ENCODE measurements at regions not wholly inside any gene's neighbourhood (a gene's known extent, or its start where the extent isn't known, plus 50 kb on each side); places are given as distances from the start of the nearest gene placed in this dataset.
"Not testable (repeated sequence)": the region's sequence is repeated elsewhere in the genome, so short reads cannot be mapped to it uniquely, and the experiment has no call there.

DNA sequence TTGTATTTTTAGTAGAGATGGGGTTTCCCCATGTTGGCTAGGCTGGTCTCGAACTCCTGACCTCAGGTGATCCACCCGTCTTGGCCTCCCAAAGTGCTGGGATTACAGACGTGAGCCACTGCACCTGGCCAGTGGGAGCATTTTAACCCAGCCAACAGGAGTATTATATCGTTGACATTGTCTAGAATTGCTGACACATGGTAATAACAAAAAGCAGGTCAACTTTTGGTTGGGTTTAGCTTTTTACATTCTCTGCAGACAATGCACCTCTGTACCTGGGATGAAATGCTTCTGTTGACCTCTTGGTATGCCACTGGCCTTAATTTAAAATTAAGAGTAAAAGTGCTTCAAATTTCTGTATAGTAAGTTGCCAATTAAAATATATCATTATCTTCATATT lies 245.6 kb downstream of the TTC6 start:
- H3K9me3 Mint-ChIP-seq; H3K27me3 Mint-ChIP-seq; H3K4me1 Mint-ChIP-seq (ENCODE audit: low read depth); H3K4me3 Mint-ChIP-seq; intact Hi-C loops (cut with micrococcal nuclease); POLR2A ChIA-PET; H3K36me3 Mint-ChIP-seq; DNase-seq; CTCF ChIA-PET; H3K27ac Mint-ChIP-seq: not testable (repeated sequence)

DNA sequence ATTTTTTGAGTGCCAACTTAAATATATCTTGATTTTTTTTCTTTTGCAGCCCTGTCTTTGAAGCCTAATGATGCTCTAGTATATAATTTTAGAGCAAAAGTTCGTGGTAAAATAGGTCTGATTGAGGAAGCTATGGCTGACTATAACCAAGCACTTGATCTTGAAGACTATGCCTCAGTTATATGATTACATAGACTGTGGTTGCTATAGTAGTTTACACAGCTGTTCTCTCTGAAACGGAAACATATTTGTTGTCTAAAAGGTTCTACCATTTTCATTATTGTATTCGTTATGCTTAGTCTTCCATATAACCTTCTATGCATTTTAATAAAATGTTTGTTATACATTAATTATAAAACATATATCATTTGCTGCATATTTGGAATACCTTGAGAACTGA lies 246.7 kb downstream of the TTC6 start:
- CTCF ChIA-PET, result no interaction called here
- H3K4me1 Mint-ChIP-seq (ENCODE audit: low read depth), result no peaks in the 10 kb centered on the region
- H3K4me3 Mint-ChIP-seq, result no peak overlapping the region
- no peak for DNase-seq
- no peaks in the 10 kb centered on the region for H3K9me3 Mint-ChIP-seq
- H3K36me3 Mint-ChIP-seq, result no peaks in the 10 kb centered on the region
- H3K27me3 Mint-ChIP-seq, result peaks cover 5% of the 10 kb centered on the region
- no peak overlapping the region for H3K27ac Mint-ChIP-seq
- POLR2A ChIA-PET, result no interaction called here
- intact Hi-C loops (cut with micrococcal nuclease), result no loop called here

DNA sequence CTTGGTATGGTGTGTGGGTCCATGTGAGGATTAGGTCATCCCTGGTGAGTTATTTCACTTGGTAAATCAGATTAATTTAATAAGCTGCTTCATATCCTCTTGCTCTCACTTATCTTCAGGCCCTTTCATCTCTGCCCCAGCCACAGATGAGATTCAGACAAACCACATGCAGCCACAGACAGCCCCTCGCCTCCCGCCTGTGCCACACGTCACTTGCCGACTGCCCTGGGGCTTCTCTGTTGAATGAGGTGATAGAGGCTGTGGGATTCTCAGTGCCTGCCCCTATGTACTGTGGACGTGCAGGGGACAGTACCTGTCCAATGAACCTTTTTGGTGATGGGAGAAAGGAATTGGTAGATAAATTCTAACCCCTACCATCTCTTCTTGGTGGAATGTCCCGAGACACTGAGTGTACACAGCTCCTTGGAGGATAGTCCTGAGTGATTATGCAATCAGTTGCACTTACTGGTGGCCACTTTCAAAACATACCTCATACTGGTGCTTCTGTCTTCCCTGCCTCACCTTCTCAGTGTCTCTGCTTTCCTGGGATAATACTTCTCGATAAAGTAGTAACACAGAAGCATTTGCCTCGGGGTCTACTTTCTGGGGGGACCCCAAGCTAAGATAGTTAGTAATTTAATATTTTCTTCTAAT lies 248.7 kb downstream of the TTC6 start:
- Mint-ChIP-seq H3K4me1 (ENCODE audit: low read depth) (no peaks in the 10 kb centered on the region), H3K4me3 (no peak overlapping the region), H3K27me3 (peaks cover 8% of the 10 kb centered on the region), H3K9me3 (no peaks in the 10 kb centered on the region), H3K27ac (no peak overlapping the region), H3K36me3 (no peaks in the 10 kb centered on the region)
- intact Hi-C loops (cut with micrococcal nuclease), result no loop called here
- ChIA-PET CTCF (no interaction called here), POLR2A (no interaction called here)
- no peak for DNase-seq

DNA sequence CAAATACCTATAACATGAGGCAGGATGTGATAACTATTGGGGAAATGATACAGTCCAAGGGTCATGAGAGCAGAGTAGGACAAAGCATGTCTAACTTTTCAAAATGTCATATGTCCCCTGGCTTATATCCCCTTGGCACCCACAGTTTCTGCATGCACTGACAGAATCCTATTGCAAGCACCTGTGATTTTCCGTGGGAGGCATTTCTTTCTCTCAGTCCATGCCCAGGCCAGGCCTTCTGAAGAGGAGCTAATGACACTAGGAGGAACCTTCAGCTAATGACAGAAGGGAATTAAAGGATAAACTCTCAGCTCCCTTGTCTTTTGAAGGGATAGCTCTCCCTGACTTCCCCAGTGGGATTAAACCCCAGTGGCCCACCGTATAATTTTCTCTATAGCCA lies 249.2 kb downstream of the TTC6 start:
- no peak overlapping the region for H3K4me3 Mint-ChIP-seq
- H3K27me3 Mint-ChIP-seq, result peaks cover 8% of the 10 kb centered on the region
- ChIA-PET POLR2A (no interaction called here), CTCF (no interaction called here)
- intact Hi-C loops (cut with micrococcal nuclease), result no loop called here
- H3K36me3 Mint-ChIP-seq, result no peaks in the 10 kb centered on the region
- DNase-seq, result no peak
- H3K4me1 Mint-ChIP-seq (ENCODE audit: low read depth), result no peaks in the 10 kb centered on the region
- no peak overlapping the region for H3K27ac Mint-ChIP-seq
- H3K9me3 Mint-ChIP-seq, result no peaks in the 10 kb centered on the region

DNA sequence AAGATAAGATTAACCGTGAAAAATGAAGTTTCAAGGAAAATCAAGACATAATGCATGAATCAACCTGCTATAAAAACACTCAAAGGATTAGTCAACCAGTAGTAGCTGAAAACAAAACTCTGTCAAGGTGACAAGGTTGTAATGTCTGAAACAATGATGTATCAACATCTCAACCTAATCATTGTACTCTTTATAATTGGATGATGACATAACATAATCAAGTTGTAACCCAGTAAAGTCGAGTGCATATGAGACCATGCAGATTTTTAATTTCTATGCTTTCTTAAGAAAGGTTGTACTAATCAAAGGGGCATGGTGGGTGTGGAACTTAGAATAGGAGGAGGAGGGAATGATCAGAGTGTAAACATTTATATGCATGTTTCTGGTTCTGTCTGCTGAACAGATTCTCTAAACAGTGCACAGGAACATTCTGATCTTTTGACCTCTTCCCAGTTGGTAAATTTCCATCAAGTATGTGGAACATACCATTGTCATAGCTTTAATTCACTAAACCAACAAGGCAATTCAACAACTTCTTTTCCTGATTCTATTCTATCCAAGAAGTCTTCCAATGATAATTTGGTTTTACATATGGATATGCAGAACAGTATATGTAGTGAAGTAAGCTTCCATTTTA lies 253.7 kb downstream of the TTC6 start:
- H3K36me3 Mint-ChIP-seq, result no peaks in the 10 kb centered on the region
- POLR2A ChIA-PET, result no interaction called here
- H3K9me3 Mint-ChIP-seq, result no peaks in the 10 kb centered on the region
- H3K4me1 Mint-ChIP-seq (ENCODE audit: low read depth), result no peaks in the 10 kb centered on the region
- H3K4me3 Mint-ChIP-seq, result no peak overlapping the region
- CTCF ChIA-PET, result interaction anchor here (1.7 kb wide), 1 partner anchor 25 kb away, joined by 5 read pairs; no protein-coding TSS in a partner anchor
- H3K27ac Mint-ChIP-seq, result no peak overlapping the region
- no peak for DNase-seq
- H3K27me3 Mint-ChIP-seq, result peaks cover 8% of the 10 kb centered on the region
- intact Hi-C loops (cut with micrococcal nuclease), result no loop called here

DNA sequence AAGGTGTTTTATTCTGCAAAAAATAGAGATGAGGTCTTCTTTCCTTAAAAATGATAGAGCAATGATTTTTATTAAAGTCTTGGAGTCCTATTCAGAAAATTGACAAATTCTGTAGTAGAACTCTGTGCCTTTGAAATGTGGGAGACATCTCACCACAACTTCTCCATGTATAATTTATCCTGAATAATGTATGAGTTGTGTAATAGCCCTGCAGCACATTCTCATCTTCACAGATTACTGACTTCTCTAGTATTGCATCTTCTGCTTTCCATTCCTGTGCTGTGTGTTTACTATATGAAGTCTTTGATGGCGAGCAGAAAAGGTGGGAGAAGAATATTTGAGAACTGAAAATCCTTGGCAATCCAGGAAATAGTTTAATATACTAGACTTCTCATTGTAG lies 255.6 kb downstream of the TTC6 start:
- ChIA-PET CTCF (no interaction called here), POLR2A (no interaction called here)
- no peaks in the 10 kb centered on the region for H3K9me3 Mint-ChIP-seq
- peaks cover 4% of the 10 kb centered on the region for H3K27me3 Mint-ChIP-seq
- H3K27ac Mint-ChIP-seq, result no peak overlapping the region
- intact Hi-C loops (cut with micrococcal nuclease), result no loop called here
- no peaks in the 10 kb centered on the region for H3K4me1 Mint-ChIP-seq (ENCODE audit: low read depth)
- no peak overlapping the region for H3K4me3 Mint-ChIP-seq
- H3K36me3 Mint-ChIP-seq, result no peaks in the 10 kb centered on the region
- DNase-seq, result no peak

DNA sequence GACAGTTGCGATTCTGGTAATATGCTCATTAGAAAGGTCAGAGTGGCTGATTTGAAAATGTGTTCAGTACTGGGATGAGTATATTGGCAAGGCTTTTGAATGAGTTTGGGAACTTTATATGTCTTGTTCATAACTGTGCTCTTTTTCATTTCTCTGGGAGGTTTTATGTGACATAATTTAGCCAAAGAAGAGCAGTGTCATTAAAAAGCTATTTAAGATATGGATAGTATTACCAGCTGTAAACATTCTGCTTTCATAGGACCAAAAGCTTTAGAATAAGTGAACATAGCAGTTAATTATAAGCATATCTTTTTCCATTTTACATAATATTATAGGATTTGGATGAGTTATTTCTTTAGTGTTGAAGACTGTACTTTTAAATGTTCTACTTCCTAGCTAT lies 260.4 kb downstream of the TTC6 start:
- intact Hi-C loops (cut with micrococcal nuclease), result no loop called here
- ChIA-PET POLR2A (no interaction called here), CTCF (interaction anchor here (2.1 kb wide), 1 partner anchor 19 kb away, joined by 9 read pairs; no protein-coding TSS in a partner anchor)
- no peaks in the 10 kb centered on the region for H3K9me3 Mint-ChIP-seq
- H3K27ac Mint-ChIP-seq, result no peak overlapping the region
- DNase-seq, result no peak
- H3K27me3 Mint-ChIP-seq, result peaks cover 13% of the 10 kb centered on the region
- H3K4me3 Mint-ChIP-seq, result no peak overlapping the region
- H3K4me1 Mint-ChIP-seq (ENCODE audit: low read depth), result no peaks in the 10 kb centered on the region
- H3K36me3 Mint-ChIP-seq, result no peaks in the 10 kb centered on the region

DNA sequence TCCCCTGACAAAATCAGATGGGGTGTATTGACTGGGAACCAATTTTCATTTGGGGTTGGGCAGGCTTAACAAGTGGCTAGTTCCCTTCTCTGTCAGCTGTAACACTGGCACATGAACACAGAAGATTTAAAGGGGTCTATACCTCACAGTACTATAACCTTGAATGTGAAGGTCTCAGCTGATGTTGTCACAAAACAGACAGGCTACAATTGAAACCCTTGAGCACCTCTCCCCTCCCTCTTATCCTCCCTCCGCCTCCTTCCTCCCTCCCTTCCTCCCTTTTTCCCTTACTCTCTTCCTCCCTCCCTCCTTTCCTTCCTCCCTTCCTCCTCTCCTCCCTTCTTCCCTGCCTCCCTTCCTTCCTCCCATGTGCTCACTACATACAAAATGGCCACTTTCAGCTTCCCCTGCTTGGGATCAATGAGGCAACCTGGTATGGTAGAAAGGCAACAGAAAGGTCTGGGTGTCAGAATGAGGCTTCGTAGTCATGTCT lies 262.4 kb downstream of the TTC6 start:
- no peaks in the 10 kb centered on the region for H3K9me3 Mint-ChIP-seq
- CTCF ChIA-PET, result interaction anchor here (1.6 kb wide), 1 partner anchor 17 kb away, joined by 6 read pairs; no protein-coding TSS in a partner anchor
- H3K36me3 Mint-ChIP-seq, result no peaks in the 10 kb centered on the region
- POLR2A ChIA-PET, result no interaction called here
- no peak for DNase-seq
- peaks cover 15% of the 10 kb centered on the region for H3K27me3 Mint-ChIP-seq
- no peak overlapping the region for H3K4me3 Mint-ChIP-seq
- intact Hi-C loops (cut with micrococcal nuclease), result no loop called here
- H3K27ac Mint-ChIP-seq, result no peak overlapping the region
- H3K4me1 Mint-ChIP-seq (ENCODE audit: low read depth), result no peaks in the 10 kb centered on the region

DNA sequence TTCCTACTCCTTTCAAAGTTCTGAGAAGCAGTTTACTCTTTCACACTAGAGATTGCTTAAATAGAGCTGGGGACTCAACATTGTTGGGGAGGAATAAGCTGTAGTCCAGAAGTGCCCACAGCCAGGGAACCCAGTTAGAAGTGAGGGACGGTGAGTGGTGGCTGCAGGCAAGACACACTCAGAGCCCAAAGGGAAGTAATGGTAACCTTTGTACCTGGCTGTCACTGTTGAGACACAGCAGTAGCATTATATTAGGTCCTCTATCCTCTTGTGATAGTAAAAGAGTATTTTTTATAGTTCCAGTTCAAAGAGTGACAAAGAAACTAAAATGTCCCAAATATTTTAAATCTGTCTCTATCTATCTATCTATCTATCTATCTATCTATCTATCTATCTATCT lies 263.3 kb downstream of the TTC6 start:
- no peak for DNase-seq
- no peaks in the 10 kb centered on the region for H3K9me3 Mint-ChIP-seq
- H3K4me1 Mint-ChIP-seq (ENCODE audit: low read depth), result no peaks in the 10 kb centered on the region
- ChIA-PET POLR2A (no interaction called here), CTCF (interaction anchor here (1.6 kb wide), 1 partner anchor 16 kb away, joined by 6 read pairs; no protein-coding TSS in a partner anchor)
- intact Hi-C loops (cut with micrococcal nuclease), result no loop called here
- no peak overlapping the region for H3K4me3 Mint-ChIP-seq
- H3K27ac Mint-ChIP-seq, result no peak overlapping the region
- H3K27me3 Mint-ChIP-seq, result peaks cover 15% of the 10 kb centered on the region
- no peaks in the 10 kb centered on the region for H3K36me3 Mint-ChIP-seq

DNA sequence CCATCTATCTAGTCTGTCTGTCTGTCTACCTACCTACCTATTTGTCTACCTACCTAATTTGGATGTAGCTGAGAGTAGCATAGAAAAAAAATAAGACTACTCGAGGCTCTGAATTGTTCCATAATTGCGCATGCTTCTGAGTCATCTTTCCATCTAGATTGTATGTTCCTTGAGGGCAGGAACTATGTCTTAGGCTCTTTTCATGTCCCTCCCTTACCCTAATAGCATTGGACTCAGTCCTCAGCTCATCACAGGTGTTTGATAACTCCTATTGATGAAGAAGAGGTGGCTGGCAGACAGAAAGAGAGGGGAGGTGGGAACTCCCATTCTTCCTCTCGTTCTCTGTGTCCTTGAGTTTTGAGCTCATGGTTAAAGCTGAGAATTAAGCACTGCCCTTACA lies 263.7 kb downstream of the TTC6 start:
- POLR2A ChIA-PET, result no interaction called here
- Mint-ChIP-seq H3K9me3 (no peaks in the 10 kb centered on the region), H3K4me3 (no peak overlapping the region), H3K27me3 (peaks cover 15% of the 10 kb centered on the region), H3K36me3 (no peaks in the 10 kb centered on the region), H3K27ac (no peak overlapping the region), H3K4me1 (ENCODE audit: low read depth) (no peaks in the 10 kb centered on the region)
- intact Hi-C loops (cut with micrococcal nuclease), result no loop called here
- CTCF ChIA-PET, result interaction anchor here (1.6 kb wide), 1 partner anchor 16 kb away, joined by 6 read pairs; no protein-coding TSS in a partner anchor
- DNase-seq, result no peak

DNA sequence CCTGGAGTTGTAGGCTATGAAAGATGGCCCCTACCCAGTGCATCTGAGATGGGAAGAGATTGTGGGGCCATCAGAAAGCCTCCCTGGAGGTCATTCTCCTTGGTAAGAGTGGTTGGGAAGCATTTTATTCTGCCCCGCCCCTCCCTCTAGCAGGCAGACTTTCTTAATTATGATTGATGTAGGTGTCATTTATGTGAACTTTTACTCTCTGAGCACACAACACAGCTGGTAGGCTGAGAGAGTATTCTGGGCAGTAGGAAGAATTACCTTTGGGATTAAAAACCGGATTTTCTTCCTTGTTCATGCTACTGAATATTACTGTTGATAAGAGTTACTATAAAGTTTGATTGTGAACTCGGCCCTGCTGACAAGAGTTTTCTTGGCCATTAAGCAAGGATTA lies 266.8 kb downstream of the TTC6 start:
- H3K36me3 Mint-ChIP-seq, result no peaks in the 10 kb centered on the region
- no peak overlapping the region for H3K27ac Mint-ChIP-seq
- DNase-seq, result no peak
- H3K9me3 Mint-ChIP-seq, result no peaks in the 10 kb centered on the region
- POLR2A ChIA-PET, result no interaction called here
- no peaks in the 10 kb centered on the region for H3K4me1 Mint-ChIP-seq (ENCODE audit: low read depth)
- CTCF ChIA-PET, result no interaction called here
- H3K27me3 Mint-ChIP-seq, result peaks cover 13% of the 10 kb centered on the region
- intact Hi-C loops (cut with micrococcal nuclease), result no loop called here
- H3K4me3 Mint-ChIP-seq, result no peak overlapping the region

DNA sequence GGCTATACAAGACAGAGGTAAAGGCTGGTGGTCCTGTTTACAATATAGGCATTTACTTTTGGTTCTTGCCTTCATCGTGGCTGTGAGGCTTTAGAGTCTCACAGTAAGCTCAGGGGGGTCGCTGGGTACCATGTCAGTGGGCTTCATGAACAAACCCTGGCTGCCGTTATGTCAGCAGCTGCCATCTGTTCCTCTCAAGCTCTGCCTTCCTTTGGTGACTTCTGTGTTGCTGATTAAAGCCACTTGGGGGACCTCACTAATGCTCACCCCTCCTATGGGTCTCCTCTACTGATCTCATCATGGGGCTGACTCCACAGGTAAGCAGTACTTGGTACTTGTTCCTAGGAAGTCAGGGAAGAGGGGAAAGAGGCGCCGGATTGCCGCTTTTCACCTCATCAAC lies 268.7 kb downstream of the TTC6 start:
- H3K4me1 Mint-ChIP-seq (ENCODE audit: low read depth), result no peaks in the 10 kb centered on the region
- H3K27me3 Mint-ChIP-seq, result peaks cover 9% of the 10 kb centered on the region

More for the DNA sequence above, 268.7 kb downstream of the TTC6 start:
- H3K36me3 Mint-ChIP-seq, result no peaks in the 10 kb centered on the region
- CTCF ChIA-PET, result no interaction called here
- POLR2A ChIA-PET, result no interaction called here
- no peaks in the 10 kb centered on the region for H3K9me3 Mint-ChIP-seq
- intact Hi-C loops (cut with micrococcal nuclease), result no loop called here
- no peak overlapping the region for H3K4me3 Mint-ChIP-seq
- H3K27ac Mint-ChIP-seq, result no peak overlapping the region
- DNase-seq, result no peak

Measured in activated CD4-positive, alpha-beta memory T cell treated with anti-CD3 and anti-CD28 coated beads for 36 hours (primary cell).